OCI-LY1 (cell line): ENCODE measurements at regions not wholly inside any gene's neighbourhood (a gene's known extent, or its start where the extent isn't known, plus 50 kb on each side); places are given as distances from the start of the nearest gene placed in this dataset.

ENCODE experiments used
- H2AFZ ChIP-seq: fragments of 200-600 bp; sonication (generic), shearing (Covaris generic); 2 replicates; pipeline ENCODE4 v1.6.0; 2014; ENCODE audit warnings: antibody characterized with exemption, mild to moderate bottlenecking, low read length
- H3F3A ChIP-seq: fragments of 200-600 bp; sonication (generic), shearing (Covaris generic); 2 replicates; pipeline ENCODE4 v1.6.0; 2014; ENCODE audit warnings: mild to moderate bottlenecking, antibody characterized with exemption, low read length, moderate library complexity; ENCODE audit not compliant: insufficient read depth
- H3K27ac ChIP-seq: fragments of 200-600 bp; sonication (generic); 2 replicates; pipeline ENCODE4 v1.5.1; 2014; ENCODE audit warnings: low read length, mixed run types, mild to moderate bottlenecking, low read depth; ENCODE audit not compliant: poor library complexity, severe bottlenecking
- H3K27me3 ChIP-seq: fragments of 200-600 bp; sonication (generic); 2 replicates; pipeline ENCODE4 v1.6.0; 2014; ENCODE audit warnings: antibody characterized with exemption, mild to moderate bottlenecking, low read length, moderate library complexity; ENCODE audit not compliant: insufficient read depth
- H3K36me3 ChIP-seq: fragments of 200-600 bp; sonication (generic); 2 replicates; pipeline ENCODE4 v1.6.1; 2014; ENCODE audit warnings: mild to moderate bottlenecking, antibody characterized with exemption, low read length, moderate library complexity, mixed read lengths; ENCODE audit not compliant: insufficient read depth
- H3K4me1 ChIP-seq: fragments of 200-600 bp; sonication (generic); 2 replicates; pipeline ENCODE4 v1.5.1; 2014; ENCODE audit warnings: mild to moderate bottlenecking, low read length, moderate library complexity; ENCODE audit not compliant: insufficient read depth, severe bottlenecking
- H3K4me2 ChIP-seq: fragments of 200-600 bp; sonication (generic), shearing (Covaris generic); 2 replicates; pipeline ENCODE4 v1.6.1; 2014; ENCODE audit warnings: low read length
- H3K4me3 ChIP-seq: fragments of 200-600 bp; sonication (generic); 2 replicates; pipeline ENCODE4 v1.5.1; 2014; ENCODE audit warnings: low read length, low read depth, mild to moderate bottlenecking, mixed read lengths; ENCODE audit not compliant: poor library complexity, severe bottlenecking
- H3K79me2 ChIP-seq: fragments of 200-600 bp; shearing (Covaris generic); 2 replicates; pipeline ENCODE4 v1.6.1; 2016; ENCODE audit warnings: mixed run types, low read length, mixed read lengths; ENCODE audit not compliant: insufficient read depth
- H3K9ac ChIP-seq: fragments of 200-600 bp; sonication (generic), shearing (Covaris generic); 2 replicates; pipeline ENCODE4 v1.6.1; 2014; ENCODE audit warnings: mild to moderate bottlenecking, low read length, mixed read lengths
- H3K9me2 ChIP-seq: fragments of 200-600 bp; sonication (generic), shearing (Covaris generic); 2 replicates; pipeline ENCODE4 v1.6.1; 2014; ENCODE audit warnings: low read depth, mild to moderate bottlenecking, low read length, mixed read lengths
- H3K9me3 ChIP-seq: fragments of 200-600 bp; shearing (Covaris generic); 2 replicates; pipeline ENCODE4 v1.6.1; 2014; ENCODE audit warnings: low read length, mixed read lengths
- H4K20me1 ChIP-seq: fragments of 200-600 bp; sonication (generic), shearing (Covaris generic); 2 replicates; pipeline ENCODE4 v1.6.0; 2016; ENCODE audit warnings: mild to moderate bottlenecking, low read length; ENCODE audit not compliant: insufficient read depth
- CTCF ChIP-seq: fragments of 200-600 bp; sonication (generic), shearing (Covaris generic); IDR thresholded peaks from 2 replicates; pipeline ENCODE4 v1.5.1; 2017; ENCODE audit warnings: mild to moderate bottlenecking, antibody characterized with exemption, low read length, moderate library complexity, mixed read lengths
- EZH2 ChIP-seq: fragments of 200-600 bp; sonication (generic), shearing (Covaris generic); IDR thresholded peaks from 2 replicates; pipeline ENCODE4 v1.8.0; 2017; ENCODE audit warnings: borderline replicate concordance, mixed run types, mild to moderate bottlenecking, antibody characterized with exemption, low read length, moderate library complexity, mixed read lengths

GRCh38 chrX:69094977-69095669, 70.1 kb downstream of the PJA1 start:
- Histone ChIP-seq H3K79me2 (no peaks in the 10 kb centered on the region), H3K9me3 (no peaks in the 10 kb centered on the region), H3K27ac (no peak overlapping the region), H4K20me1 (no peaks in the 10 kb centered on the region), H3K36me3 (no peaks in the 10 kb centered on the region), H3K4me1 (no peaks in the 10 kb centered on the region), H3K27me3 (no peaks in the 10 kb centered on the region), H3K4me3 (no peak overlapping the region), H2AFZ (no peak overlapping the region), H3K9me2 (no peaks in the 10 kb centered on the region), H3K9ac (no peak overlapping the region), H3F3A (no peaks in the 10 kb centered on the region), H3K4me2 (no peak overlapping the region)
- TF ChIP-seq CTCF: no peak
- TF ChIP-seq EZH2: no peak

GRCh38 chrX:69093960-69094871, 71.0 kb downstream of the PJA1 start:
- H3K9me3 ChIP-seq: no peaks in the 10 kb centered on the region
- H3K4me3 ChIP-seq: no peak overlapping the region
- no peak overlapping the region for H3K27ac ChIP-seq
- no peak for TF ChIP-seq EZH2
- TF ChIP-seq CTCF: peak; percentile 42; the same call in 1 of the 2 replicates
- no peaks in the 10 kb centered on the region for H3F3A ChIP-seq
- H2AFZ ChIP-seq: no peak overlapping the region
- no peaks in the 10 kb centered on the region for H4K20me1 ChIP-seq
- no peak overlapping the region for H3K4me2 ChIP-seq
- no peak overlapping the region for H3K9ac ChIP-seq
- H3K36me3 ChIP-seq: no peaks in the 10 kb centered on the region
- no peaks in the 10 kb centered on the region for H3K9me2 ChIP-seq
- no peaks in the 10 kb centered on the region for H3K4me1 ChIP-seq
- H3K27me3 ChIP-seq: no peaks in the 10 kb centered on the region
- no peaks in the 10 kb centered on the region for H3K79me2 ChIP-seq

GRCh38 chrX:69090022-69090421, 75.2 kb downstream of the PJA1 start:
- Histone ChIP-seq H4K20me1 (no peaks in the 10 kb centered on the region), H3K27me3 (no peaks in the 10 kb centered on the region), H3F3A (no peaks in the 10 kb centered on the region), H3K27ac (no peak overlapping the region), H3K9ac (no peak overlapping the region), H3K36me3 (no peaks in the 10 kb centered on the region), H2AFZ (no peak overlapping the region), H3K9me2 (no peaks in the 10 kb centered on the region), H3K4me2 (no peak overlapping the region), H3K79me2 (no peaks in the 10 kb centered on the region), H3K4me1 (no peaks in the 10 kb centered on the region), H3K4me3 (no peak overlapping the region), H3K9me3 (no peaks in the 10 kb centered on the region)
- TF ChIP-seq EZH2 (no peak), CTCF (no peak)
